Endothelial cell of umbilical vein (primary cell): ENCODE measurements at regions not wholly inside any gene's neighbourhood (a gene's known extent, or its start where the extent isn't known, plus 50 kb on each side); places are given as distances from the start of the nearest gene placed in this dataset.

Experiments
- BruUV-seq: library from RNA; stranded (reverse); fragments of 400-500 nt; replicated peaks from 2 replicates; lab custom pipeline; 2021; lab: Mats Ljungman, UMichigan
- CTCF ChIA-PET: fragments of 300-600, 350-600 bp; sonication (Branson Sonifier 250); formaldehyde crosslinking; loops from one replicate; lab custom pipeline; 2021; ENCODE audit warnings: antibody characterized with exemption, inconsistent platforms; lab: Charles Lee
- POLR2A ChIA-PET: fragments of 300-600, 350-600 bp; sonication (Branson Sonifier 250); formaldehyde crosslinking; loops from one replicate; lab custom pipeline; 2021; ENCODE audit warnings: antibody characterized with exemption, inconsistent platforms; lab: Charles Lee
- DNase-seq: peaks from one replicate; pipeline ENCODE4 v3.0.0-alpha.2; 2011; ENCODE audit warnings: low read depth, low spot score
- FAIRE-seq: peaks from 2 replicates; lab custom pipeline; 2011; peaks lifted over from hg19 to GRCh38; lab: Jason Lieb, UNC
- H2AFZ ChIP-seq: 2 replicates; pipeline ENCODE4 v1.6.0; 2012; ENCODE audit warnings: low read depth, low read length, control low read depth, inconsistent platforms
- H3K27ac ChIP-seq: 2 replicates; pipeline ENCODE4 v1.5.1; 2011; ENCODE audit warnings: low read depth, mild to moderate bottlenecking, control low read depth, low read length, moderate library complexity; ENCODE audit not compliant: insufficient read depth
- H3K27me3 ChIP-seq, 2 experiments: 2 replicates each; pipeline versions ENCODE4 v1.6.0 to v1.6.1; 2011; ENCODE audit warnings: low read length in 2 of 2, mixed read lengths in 1 of 2; ENCODE audit not compliant: control insufficient read depth in 2 of 2, insufficient read depth in 2 of 2
- H3K36me3 ChIP-seq, 2 experiments: 2 replicates in 1 of 2; 3 replicates in 1 of 2; pipeline ENCODE4 v1.5.1; 2011; ENCODE audit warnings: low read length in 2 of 2, mild to moderate bottlenecking in 1 of 2, moderate library complexity in 1 of 2; ENCODE audit not compliant: control insufficient read depth in 2 of 2, insufficient read depth in 2 of 2; ENCODE audit errors: extremely low read depth in 1 of 2
- H3K4me1 ChIP-seq: 3 replicates; pipeline ENCODE4 v1.5.1; 2011; ENCODE audit warnings: mild to moderate bottlenecking, low read length; ENCODE audit not compliant: control insufficient read depth, insufficient read depth; ENCODE audit errors: extremely low read depth
- H3K4me2 ChIP-seq: 2 replicates; pipeline ENCODE4 v1.6.1; 2011; ENCODE audit warnings: low read length, control low read depth, mixed read lengths; ENCODE audit not compliant: insufficient read depth
- H3K4me3 ChIP-seq, 3 experiments: fragments of 200-600 bp in 1 of 3; sonication (generic), shearing (Covaris generic) in 1 of 3; replicated peaks in 1 of 3; 2 replicates each; pipeline ENCODE4 v1.5.1; 2011 to 2016; ENCODE audit warnings: control low read depth in 3 of 3, low read length in 3 of 3, mild to moderate bottlenecking in 2 of 3, inconsistent platforms in 1 of 3, low read depth in 1 of 3, moderate library complexity in 1 of 3; ENCODE audit not compliant: insufficient read depth in 1 of 3
- H3K79me2 ChIP-seq: 2 replicates; pipeline ENCODE4 v1.6.0; 2012; ENCODE audit warnings: low read length, inconsistent platforms; ENCODE audit not compliant: control insufficient read depth, insufficient read depth
- H3K9ac ChIP-seq: replicated peaks from 2 replicates; pipeline ENCODE3; 2011; ENCODE audit warnings: low read length, control low read depth; ENCODE audit not compliant: insufficient read depth; ENCODE audit errors: extremely low read depth
- H3K9me1 ChIP-seq: replicated peaks from 3 replicates; pipeline ENCODE4 v1.6.0; 2011; ENCODE audit warnings: mild to moderate bottlenecking, low read length; ENCODE audit not compliant: control insufficient read depth, insufficient read depth; ENCODE audit errors: extremely low read depth
- H3K9me3 ChIP-seq: replicated peaks from 2 replicates; pipeline ENCODE4 v1.5.1; 2012; ENCODE audit warnings: low read length, inconsistent platforms; ENCODE audit not compliant: control insufficient read depth, insufficient read depth
- H4K20me1 ChIP-seq: replicated peaks from 2 replicates; pipeline ENCODE3; 2011; ENCODE audit warnings: mild to moderate bottlenecking, low read length; ENCODE audit not compliant: control insufficient read depth, insufficient read depth; ENCODE audit errors: extremely low read depth
- EZH2 ChIP-seq: IDR thresholded peaks from 2 replicates; pipeline ENCODE4 v1.6.1; 2012; ENCODE audit warnings: borderline replicate concordance, low read depth, mild to moderate bottlenecking, moderate library complexity, low read length, inconsistent platforms; ENCODE audit not compliant: severe bottlenecking
- FOS ChIP-seq: IDR thresholded peaks from 2 replicates; pipeline ENCODE4 v1.6.1; 2011; ENCODE audit warnings: mild to moderate bottlenecking, low read length, moderate library complexity, borderline replicate concordance; ENCODE audit not compliant: insufficient read depth
- GATA2 ChIP-seq: IDR thresholded peaks from 2 replicates; pipeline ENCODE4 v1.7.0; 2011; ENCODE audit warnings: low read depth, mild to moderate bottlenecking, moderate library complexity, mixed read lengths, low read length; ENCODE audit not compliant: insufficient read length, insufficient read depth
- JUN ChIP-seq: IDR thresholded peaks from 2 replicates; pipeline ENCODE4 v1.6.1; 2011; ENCODE audit warnings: borderline replicate concordance, low read depth; ENCODE audit not compliant: insufficient read length, insufficient read depth
- MYC ChIP-seq: IDR thresholded peaks from one replicate; pipeline ENCODE4 v1.6.1; 2011; ENCODE audit warnings: mild to moderate bottlenecking, low read depth, low read length
- POLR2A ChIP-seq: IDR thresholded peaks from 2 replicates; pipeline ENCODE4 v1.6.1; 2012; ENCODE audit warnings: low read depth, mild to moderate bottlenecking, control low read depth, low read length
- POLR2AphosphoS5 ChIP-seq: IDR thresholded peaks from 2 replicates; pipeline ENCODE4 v1.6.1; 2012; ENCODE audit warnings: low read depth, mild to moderate bottlenecking, control low read depth, low read length, moderate library complexity; ENCODE audit not compliant: insufficient read depth
- dilution Hi-C: fragments of 300-500 bp; cut with MboI; formaldehyde crosslinking; loops from one replicate; pipeline ENCODE4 v1.15.0; 2019; ENCODE audit warnings: low sequenced_read_pairs; ENCODE audit not compliant: extremely low pct_ligation_motif_present
- intact Hi-C: fragments of 100-400 bp; cut with micrococcal nuclease; formaldehyde crosslinking; loops from one replicate; pipeline ENCODE4 v1.10.0; 2022
- TF ChIP-seq, protein P1 (sequence below), 2 donors: IDR thresholded peaks; 1 replicate in 1 of 2; 2 replicates in 1 of 2; pipeline ENCODE4 v1.5.1; 2011; ENCODE audit warnings: low read length in 2 of 2, mild to moderate bottlenecking in 2 of 2, moderate library complexity in 2 of 2, control low read depth in 1 of 2, inconsistent platforms in 1 of 2, low read depth in 1 of 2; ENCODE audit not compliant: insufficient read depth in 1 of 2; ENCODE audit errors: extremely low read depth in 1 of 2
- TF ChIP-seq, protein P2 (sequence below): IDR thresholded peaks from 2 replicates; pipeline ENCODE4 v1.6.1; 2011; ENCODE audit not compliant: insufficient read depth, insufficient read length

DNA sequence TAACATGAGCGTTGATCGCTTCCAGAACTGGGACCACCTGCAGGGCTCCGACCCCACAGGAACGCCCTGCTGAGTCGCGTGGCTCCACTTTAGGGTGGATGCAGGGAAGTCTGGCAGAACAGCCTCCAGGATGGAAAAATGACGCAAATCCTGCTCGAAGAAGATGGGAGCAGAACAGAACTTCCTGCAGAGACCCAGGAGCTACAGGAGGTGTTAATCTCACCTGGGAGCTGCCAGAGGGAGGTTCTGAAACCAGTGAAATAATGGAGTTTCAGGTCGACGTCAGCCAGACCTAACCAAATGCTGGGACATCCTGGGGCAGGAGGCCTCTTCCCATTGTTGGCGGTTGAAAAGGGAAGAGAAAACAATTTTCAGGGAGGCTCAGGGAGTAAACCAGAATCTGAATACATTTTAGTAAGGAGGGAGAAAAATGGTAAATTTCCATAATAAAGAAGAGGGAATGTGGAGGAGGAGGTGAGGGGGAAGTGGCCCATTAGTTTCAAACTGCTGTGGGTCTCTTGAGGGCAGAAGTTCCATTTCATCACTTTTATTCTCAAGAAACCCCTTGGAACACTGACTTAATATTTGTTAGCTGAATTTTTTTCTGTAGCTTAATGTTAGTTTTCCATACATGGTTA, 558.4 kb upstream of the CDH4 start:
- CTCF ChIA-PET, result no interaction called here
- no peak overlapping the region for H3K4me3 ChIP-seq
- H2AFZ ChIP-seq, result no peak overlapping the region
- intact Hi-C loops (no loop called here), dilution Hi-C loops (no loop called here)
- no peak for FAIRE-seq
- TF ChIP-seq POLR2AphosphoS5 (no peak), EZH2 (no peak), GATA2 (no peak), FOS (no peak), JUN (no peak), POLR2A (no peak), MYC (no peak)
- TF ChIP-seq, protein P1, sequence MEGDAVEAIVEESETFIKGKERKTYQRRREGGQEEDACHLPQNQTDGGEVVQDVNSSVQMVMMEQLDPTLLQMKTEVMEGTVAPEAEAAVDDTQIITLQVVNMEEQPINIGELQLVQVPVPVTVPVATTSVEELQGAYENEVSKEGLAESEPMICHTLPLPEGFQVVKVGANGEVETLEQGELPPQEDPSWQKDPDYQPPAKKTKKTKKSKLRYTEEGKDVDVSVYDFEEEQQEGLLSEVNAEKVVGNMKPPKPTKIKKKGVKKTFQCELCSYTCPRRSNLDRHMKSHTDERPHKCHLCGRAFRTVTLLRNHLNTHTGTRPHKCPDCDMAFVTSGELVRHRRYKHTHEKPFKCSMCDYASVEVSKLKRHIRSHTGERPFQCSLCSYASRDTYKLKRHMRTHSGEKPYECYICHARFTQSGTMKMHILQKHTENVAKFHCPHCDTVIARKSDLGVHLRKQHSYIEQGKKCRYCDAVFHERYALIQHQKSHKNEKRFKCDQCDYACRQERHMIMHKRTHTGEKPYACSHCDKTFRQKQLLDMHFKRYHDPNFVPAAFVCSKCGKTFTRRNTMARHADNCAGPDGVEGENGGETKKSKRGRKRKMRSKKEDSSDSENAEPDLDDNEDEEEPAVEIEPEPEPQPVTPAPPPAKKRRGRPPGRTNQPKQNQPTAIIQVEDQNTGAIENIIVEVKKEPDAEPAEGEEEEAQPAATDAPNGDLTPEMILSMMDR (IDR thresholded peaks at IDR 0.05; ENCODE audit: extremely low read depth in 1 of 2, insufficient read depth in 1 of 2, low read depth in 1 of 2, low read length in 2 of 2), result no peak
- TF ChIP-seq, protein P2, sequence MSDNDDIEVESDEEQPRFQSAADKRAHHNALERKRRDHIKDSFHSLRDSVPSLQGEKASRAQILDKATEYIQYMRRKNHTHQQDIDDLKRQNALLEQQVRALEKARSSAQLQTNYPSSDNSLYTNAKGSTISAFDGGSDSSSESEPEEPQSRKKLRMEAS, result no peak
- H3K79me2 ChIP-seq, result no peaks in the 10 kb centered on the region
- H3K27ac ChIP-seq, result no peak overlapping the region
- no peaks in the 10 kb centered on the region for H3K36me3 ChIP-seq
- no TSS peak for BruUV-seq
- H3K9me1 ChIP-seq, result no peaks in the 10 kb centered on the region
- H3K27me3 ChIP-seq, result no peaks in the 10 kb centered on the region
- H3K9me3 ChIP-seq, result peaks cover 2% of the 10 kb centered on the region
- no peak overlapping the region for H3K9ac ChIP-seq
- POLR2A ChIA-PET, result no interaction called here
- DNase-seq, result no peak
- no peak overlapping the region for H3K4me2 ChIP-seq
- H4K20me1 ChIP-seq, result no peaks in the 10 kb centered on the region
- H3K4me1 ChIP-seq, result no peaks in the 10 kb centered on the region
